Brain microvascular endothelial cell (primary cell): ENCODE measurements at regions not wholly inside any gene's neighbourhood (a gene's known extent, or its start where the extent isn't known, plus 50 kb on each side); places are given as distances from the start of the nearest gene placed in this dataset.

Source experiments
- DNase-seq: peaks from one replicate; pipeline ENCODE4 v3.0.0-alpha.2; 2020
- H3K27ac ChIP-seq: fragments of 250-450 bp; sonication (Bioruptor Pico); 2 replicates; pipeline ENCODE4 v1.5.1; 2020; ENCODE audit warnings: mild to moderate bottlenecking, moderate library complexity
- H3K27me3 ChIP-seq: fragments of 250-450 bp; sonication (Bioruptor Pico); replicated peaks from 2 replicates; pipeline ENCODE4 v1.5.1; 2020; ENCODE audit warnings: mild to moderate bottlenecking
- H3K36me3 ChIP-seq: fragments of 250-450 bp; sonication (Bioruptor Pico); replicated peaks from 2 replicates; pipeline ENCODE4 v1.5.1; 2020; ENCODE audit warnings: mild to moderate bottlenecking
- H3K4me3 ChIP-seq: 2 replicates; pipeline ENCODE4 v1.5.1; 2011; ENCODE audit warnings: low read depth, mild to moderate bottlenecking, control low read depth, low read length, moderate library complexity
- in situ Hi-C: cut with HindIII; loops from 2 replicates; pipeline ENCODE4 v1.10.0; 2017; ENCODE audit warnings: low sequenced_read_pairs, low pct_ligation_motif_present
- TF ChIP-seq, protein P1 (sequence below): IDR thresholded peaks from 2 replicates; pipeline ENCODE4 v1.5.1; 2011; ENCODE audit warnings: low read depth, mild to moderate bottlenecking, moderate library complexity, low read length, control low read depth, inconsistent platforms; ENCODE audit errors: missing control alignments

DNA sequence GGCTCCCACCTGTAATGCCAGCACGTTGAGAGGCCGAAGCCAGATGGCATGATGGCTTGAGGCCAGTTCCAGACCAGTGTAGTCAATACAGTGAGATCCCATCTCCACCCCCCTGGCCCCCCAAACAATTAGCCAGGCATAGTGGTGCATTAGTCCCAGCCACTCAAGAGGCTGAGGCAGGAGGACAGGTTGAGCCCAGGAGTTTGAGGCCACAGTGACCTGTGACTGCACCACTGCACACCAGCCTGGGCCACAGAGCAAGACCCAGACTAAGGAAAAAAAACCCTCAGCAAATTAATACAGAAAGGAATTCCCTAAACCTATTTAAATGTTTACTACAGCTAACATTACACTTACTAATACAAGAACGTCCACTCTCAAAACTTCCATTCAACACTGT lies 424.6 kb downstream of the SHQ1 start:
- H3K4me3 ChIP-seq: no peak overlapping the region
- DNase-seq: no peak
- no peak overlapping the region for H3K27ac ChIP-seq
- no peaks in the 10 kb centered on the region for H3K36me3 ChIP-seq
- no peaks in the 10 kb centered on the region for H3K27me3 ChIP-seq
- TF ChIP-seq, protein P1, sequence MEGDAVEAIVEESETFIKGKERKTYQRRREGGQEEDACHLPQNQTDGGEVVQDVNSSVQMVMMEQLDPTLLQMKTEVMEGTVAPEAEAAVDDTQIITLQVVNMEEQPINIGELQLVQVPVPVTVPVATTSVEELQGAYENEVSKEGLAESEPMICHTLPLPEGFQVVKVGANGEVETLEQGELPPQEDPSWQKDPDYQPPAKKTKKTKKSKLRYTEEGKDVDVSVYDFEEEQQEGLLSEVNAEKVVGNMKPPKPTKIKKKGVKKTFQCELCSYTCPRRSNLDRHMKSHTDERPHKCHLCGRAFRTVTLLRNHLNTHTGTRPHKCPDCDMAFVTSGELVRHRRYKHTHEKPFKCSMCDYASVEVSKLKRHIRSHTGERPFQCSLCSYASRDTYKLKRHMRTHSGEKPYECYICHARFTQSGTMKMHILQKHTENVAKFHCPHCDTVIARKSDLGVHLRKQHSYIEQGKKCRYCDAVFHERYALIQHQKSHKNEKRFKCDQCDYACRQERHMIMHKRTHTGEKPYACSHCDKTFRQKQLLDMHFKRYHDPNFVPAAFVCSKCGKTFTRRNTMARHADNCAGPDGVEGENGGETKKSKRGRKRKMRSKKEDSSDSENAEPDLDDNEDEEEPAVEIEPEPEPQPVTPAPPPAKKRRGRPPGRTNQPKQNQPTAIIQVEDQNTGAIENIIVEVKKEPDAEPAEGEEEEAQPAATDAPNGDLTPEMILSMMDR: no peak
- in situ Hi-C loops: no loop called here

DNA sequence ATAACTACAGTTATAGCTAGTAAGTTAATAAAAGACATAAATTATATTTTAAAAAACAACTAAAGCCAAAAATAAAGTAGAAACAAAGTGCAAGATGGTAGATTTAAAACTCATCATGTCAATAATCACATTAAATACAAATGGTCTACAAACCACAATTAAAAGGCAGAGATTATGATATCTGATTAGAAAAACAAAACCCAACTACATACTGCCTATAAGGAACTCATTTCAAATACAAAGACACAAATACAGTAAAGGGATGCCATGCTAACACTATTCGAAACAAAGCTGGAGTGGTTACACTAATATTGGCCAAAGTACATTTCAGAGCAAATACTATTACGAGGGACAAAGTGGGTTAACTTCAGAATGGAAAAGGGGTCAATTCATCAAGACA lies 426.5 kb downstream of the SHQ1 start:
- DNase-seq: no peak
- TF ChIP-seq, protein P1: no peak
- Histone ChIP-seq H3K4me3 (no peak overlapping the region), H3K27ac (no peak overlapping the region), H3K36me3 (no peaks in the 10 kb centered on the region), H3K27me3 (no peaks in the 10 kb centered on the region)
- in situ Hi-C loops: no loop called here

DNA sequence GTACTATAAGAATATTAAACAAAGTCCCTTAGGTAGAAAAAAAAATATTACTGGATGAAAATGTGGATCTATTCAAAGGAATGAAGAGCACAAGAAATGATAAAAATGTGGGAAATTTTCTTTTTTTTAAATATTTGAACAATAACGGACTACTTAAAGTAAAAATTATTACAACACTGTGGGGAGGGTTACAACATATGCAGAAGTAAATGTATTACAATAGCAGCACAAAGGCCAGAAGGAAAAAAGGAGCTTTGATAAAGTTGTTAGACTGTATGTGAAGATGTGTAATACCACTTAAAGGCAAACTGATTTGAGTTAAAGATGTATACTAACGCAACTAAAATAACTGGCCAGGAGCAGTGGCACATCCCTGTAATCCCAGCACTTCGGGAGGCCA lies 427.1 kb downstream of the SHQ1 start:
- Histone ChIP-seq H3K27me3 (no peaks in the 10 kb centered on the region), H3K36me3 (no peaks in the 10 kb centered on the region), H3K4me3 (no peak overlapping the region), H3K27ac (no peak overlapping the region)
- in situ Hi-C loops: no loop called here
- DNase-seq: no peak
- TF ChIP-seq, protein P1: no peak

DNA sequence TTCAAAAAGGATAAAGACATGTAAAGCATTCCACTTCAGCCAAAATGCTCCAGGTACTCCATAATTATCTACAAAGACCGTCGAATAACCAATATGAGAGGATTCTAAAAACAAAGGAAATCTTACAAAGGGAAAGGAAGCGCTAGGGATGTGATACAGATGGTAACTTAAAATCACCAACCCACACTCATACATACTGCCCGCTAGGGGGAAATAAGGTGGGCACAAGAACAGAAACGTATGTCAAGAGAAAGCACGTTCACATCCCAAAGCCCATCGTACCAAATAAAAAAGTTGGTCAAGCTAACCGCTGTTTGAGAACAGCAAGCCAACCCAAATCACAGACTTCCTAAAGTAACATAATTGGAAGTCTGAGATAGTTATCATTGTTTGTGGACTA lies 429.4 kb downstream of the SHQ1 start:
- H3K4me3 ChIP-seq: no peak overlapping the region
- H3K36me3 ChIP-seq: no peaks in the 10 kb centered on the region
- in situ Hi-C loops: no loop called here
- no peak overlapping the region for H3K27ac ChIP-seq
- no peak for DNase-seq
- TF ChIP-seq, protein P1: no peak
- no peaks in the 10 kb centered on the region for H3K27me3 ChIP-seq

DNA sequence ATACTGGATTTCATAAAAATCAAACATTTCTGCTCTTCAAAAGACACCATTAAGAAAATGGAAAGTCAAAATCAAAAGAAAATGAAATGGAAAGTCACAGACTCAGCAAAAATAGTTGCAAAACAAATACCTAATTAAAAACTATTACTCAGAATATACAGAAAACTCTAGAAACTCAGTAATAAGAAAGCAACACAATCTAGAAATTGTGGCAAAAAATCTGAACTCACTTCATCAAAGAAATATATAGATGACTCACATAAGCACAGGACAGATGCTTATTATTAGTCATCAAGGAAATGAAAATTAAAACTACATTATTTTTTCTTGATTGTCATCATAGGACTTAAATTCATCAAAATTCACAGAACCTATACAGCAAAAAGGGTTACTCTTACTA lies 430.0 kb downstream of the SHQ1 start:
- H3K27me3 ChIP-seq: no peaks in the 10 kb centered on the region
- no peak overlapping the region for H3K27ac ChIP-seq
- DNase-seq: no peak
- TF ChIP-seq, protein P1: no peak
- in situ Hi-C loops: no loop called here
- H3K36me3 ChIP-seq: no peaks in the 10 kb centered on the region
- no peak overlapping the region for H3K4me3 ChIP-seq

DNA sequence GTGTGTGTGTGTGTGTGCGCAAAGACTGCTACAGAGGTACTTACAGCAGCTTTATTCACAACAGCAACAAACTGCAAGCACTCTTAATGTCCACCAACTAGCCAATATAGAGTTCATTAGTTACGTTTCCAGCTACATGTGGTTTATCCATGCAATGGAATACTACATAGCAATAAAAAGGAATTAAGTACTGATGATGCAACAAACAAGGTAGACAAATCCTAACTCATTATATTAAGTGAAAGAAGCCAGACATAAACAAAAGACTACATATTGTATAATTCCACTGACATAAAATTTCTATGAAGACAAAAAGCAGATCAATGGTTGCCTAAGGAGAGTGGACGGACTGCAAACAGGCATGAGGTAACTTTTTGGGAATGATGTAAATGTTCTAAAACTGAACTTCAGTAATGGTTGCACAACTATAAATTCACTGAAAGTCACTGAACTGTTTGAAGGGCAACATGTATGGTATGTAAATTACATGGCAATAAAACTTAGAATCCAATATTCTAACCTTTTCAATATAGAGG lies 433.7 kb downstream of the SHQ1 start:
- Histone ChIP-seq H3K36me3 (no peaks in the 10 kb centered on the region), H3K4me3 (no peak overlapping the region), H3K27me3 (no peaks in the 10 kb centered on the region), H3K27ac (no peak overlapping the region)
- TF ChIP-seq, protein P1: no peak
- in situ Hi-C loops: no loop called here
- DNase-seq: no peak
